OCI-LY7 (cell line): ENCODE measurements at regions not wholly inside any gene's neighbourhood (a gene's known extent, or its start where the extent isn't known, plus 50 kb on each side); places are given as distances from the start of the nearest gene placed in this dataset.

ENCODE experiments used
- BruUV-seq: library from RNA; stranded (reverse); fragments of 400-500 nt; replicated peaks from 2 replicates; lab custom pipeline; 2021; lab: Mats Ljungman, UMichigan
- CTCF ChIA-PET: fragments of 300-600 bp; sonication (Branson Sonifier 250); formaldehyde crosslinking; loops from one replicate; lab custom pipeline; 2022; ENCODE audit warnings: antibody characterized with exemption; ENCODE audit not compliant: unreplicated experiment; lab: Charles Lee
- POLR2A ChIA-PET: fragments of 300-600 bp; sonication (Branson Sonifier 250); formaldehyde crosslinking; loops from one replicate; lab custom pipeline; 2022; ENCODE audit warnings: antibody characterized with exemption; lab: Charles Lee
- DNase-seq: peaks from one replicate; pipeline ENCODE4 v3.0.0-alpha.2; 2015; ENCODE audit warnings: low spot score
- H2AFZ ChIP-seq: fragments of 200-600 bp; sonication (generic), shearing (Covaris generic); 2 replicates; pipeline ENCODE4 v1.6.1; 2014; ENCODE audit warnings: mild to moderate bottlenecking, antibody characterized with exemption, low read length, moderate library complexity
- H3K27ac ChIP-seq: fragments of 200-600 bp; sonication (generic); 2 replicates; pipeline ENCODE4 v1.5.1; 2014; ENCODE audit warnings: mixed run types, low read depth, mild to moderate bottlenecking, moderate library complexity, low read length, inconsistent platforms; ENCODE audit not compliant: poor library complexity, severe bottlenecking
- H3K36me3 ChIP-seq: fragments of 200-600 bp; sonication (generic); 2 replicates; pipeline ENCODE4 v1.6.1; 2014; ENCODE audit warnings: mild to moderate bottlenecking, antibody characterized with exemption, low read length, moderate library complexity, mixed read lengths; ENCODE audit not compliant: insufficient read depth
- H3K4me1 ChIP-seq: fragments of 200-600 bp; sonication (generic); 2 replicates; pipeline ENCODE4 v1.5.1; 2014; ENCODE audit warnings: mild to moderate bottlenecking, low read length; ENCODE audit not compliant: insufficient read depth, poor library complexity, severe bottlenecking
- H3K4me2 ChIP-seq: fragments of 200-600 bp; sonication (generic); 2 replicates; pipeline ENCODE4 v1.6.1; 2014; ENCODE audit warnings: mild to moderate bottlenecking, low read length
- H3K4me3 ChIP-seq: fragments of 200-600 bp; sonication (generic); 2 replicates; pipeline ENCODE4 v1.5.1; 2014; ENCODE audit warnings: mild to moderate bottlenecking, low read depth, low read length; ENCODE audit not compliant: poor library complexity, severe bottlenecking
- H3K79me2 ChIP-seq: fragments of 200-600 bp; sonication (generic); 2 replicates; pipeline ENCODE4 v1.6.1; 2016; ENCODE audit warnings: low read depth, mild to moderate bottlenecking, low read length, moderate library complexity, mixed read lengths; ENCODE audit not compliant: insufficient read depth
- H3K9me2 ChIP-seq: fragments of 200-600 bp; sonication (generic); 2 replicates; pipeline ENCODE4 v1.6.1; 2016; ENCODE audit warnings: mild to moderate bottlenecking, low read length, mixed read lengths; ENCODE audit not compliant: insufficient read depth
- H3K9me3 ChIP-seq: fragments of 200-600 bp; sonication (generic); 2 replicates; pipeline ENCODE4 v1.6.1; 2014; ENCODE audit warnings: mild to moderate bottlenecking, mixed run types, low read length, mixed read lengths
- H4K20me1 ChIP-seq: fragments of 200-600 bp; sonication (generic); 2 replicates; pipeline ENCODE4 v1.6.1; 2014; ENCODE audit warnings: mild to moderate bottlenecking, antibody characterized with exemption, low read length, moderate library complexity, mixed read lengths; ENCODE audit not compliant: insufficient read depth
- CTCF ChIP-seq: fragments of 200-600 bp; sonication (generic); conservative IDR thresholded peaks from 2 replicates; pipeline ENCODE4 v1.5.1; 2014; ENCODE audit warnings: mild to moderate bottlenecking, antibody characterized with exemption, low read length, moderate library complexity, mixed read lengths
- EZH2phosphoT487 ChIP-seq: fragments of 200-600 bp; sonication (generic); IDR thresholded peaks from 2 replicates; pipeline ENCODE4 v1.6.1; 2018; ENCODE audit warnings: low read depth, borderline replicate concordance, mild to moderate bottlenecking, mixed run types, antibody characterized with exemption, low read length, moderate library complexity, mixed read lengths
- intact Hi-C: fragments of 100-400 bp; cut with micrococcal nuclease; formaldehyde crosslinking; loops from one replicate; pipeline ENCODE4 v1.10.0; 2022; ENCODE audit not compliant: unreplicated experiment

GRCh38 chr13:70905035-70905434 is 796.8 kb upstream of the KLHL1 start:
- no peaks in the 10 kb centered on the region for H3K36me3 ChIP-seq
- H3K4me3 ChIP-seq = no peak overlapping the region
- POLR2A ChIA-PET = interaction anchor here (0.6 kb wide), 1 partner anchor 10 kb away, joined by 4 read pairs; no protein-coding TSS in a partner anchor
- no peaks in the 10 kb centered on the region for H3K79me2 ChIP-seq
- no peak overlapping the region for H3K27ac ChIP-seq
- no peak for TF ChIP-seq EZH2phosphoT487
- no peak for TF ChIP-seq CTCF
- H3K9me3 ChIP-seq = no peaks in the 10 kb centered on the region
- H3K4me2 ChIP-seq = no peak overlapping the region
- no peak overlapping the region for H2AFZ ChIP-seq
- no peak for DNase-seq
- intact Hi-C loops = no loop called here
- no TSS peak for BruUV-seq
- CTCF ChIA-PET = no interaction called here
- no peaks in the 10 kb centered on the region for H3K4me1 ChIP-seq
- H3K9me2 ChIP-seq = no peaks in the 10 kb centered on the region
- H4K20me1 ChIP-seq = no peaks in the 10 kb centered on the region

- no peak overlapping the region for H3K4me3 ChIP-seq
- no peak overlapping the region for H3K27ac ChIP-seq
- H3K9me2 ChIP-seq = no peaks in the 10 kb centered on the region
- H3K4me1 ChIP-seq = no peaks in the 10 kb centered on the region
- POLR2A ChIA-PET = no interaction called here
- no peaks in the 10 kb centered on the region for H3K9me3 ChIP-seq
- intact Hi-C loops = no loop called here
- H3K4me2 ChIP-seq = no peak overlapping the region
- H4K20me1 ChIP-seq = no peaks in the 10 kb centered on the region
- no peaks in the 10 kb centered on the region for H3K79me2 ChIP-seq
- no peak overlapping the region for H2AFZ ChIP-seq
- no peak for DNase-seq
- no peaks in the 10 kb centered on the region for H3K36me3 ChIP-seq
- CTCF ChIA-PET = no interaction called here
- no peak for TF ChIP-seq EZH2phosphoT487
- TF ChIP-seq CTCF = no peak
- no TSS peak for BruUV-seq
Measured at GRCh38 chr13:70896136-70896535, 787.9 kb upstream of the KLHL1 start.

- ChIA-PET POLR2A (no interaction called here), CTCF (no interaction called here)
- H3K4me3 ChIP-seq = no peak overlapping the region
- no peaks in the 10 kb centered on the region for H3K9me2 ChIP-seq
- BruUV-seq = no TSS peak
- DNase-seq = no peak
- H4K20me1 ChIP-seq = no peaks in the 10 kb centered on the region
- intact Hi-C loops = no loop called here
- no peaks in the 10 kb centered on the region for H3K4me1 ChIP-seq
- H2AFZ ChIP-seq = no peak overlapping the region
- no peak overlapping the region for H3K4me2 ChIP-seq
- no peaks in the 10 kb centered on the region for H3K36me3 ChIP-seq
- H3K9me3 ChIP-seq = no peaks in the 10 kb centered on the region
- TF ChIP-seq EZH2phosphoT487 = no peak
- TF ChIP-seq CTCF = no peak
- no peaks in the 10 kb centered on the region for H3K79me2 ChIP-seq
- no peak overlapping the region for H3K27ac ChIP-seq
Measured at GRCh38 chr13:70895599-70895998, 787.3 kb upstream of the KLHL1 start.
